ENCODE measurements at regions not wholly inside any gene's neighbourhood (a gene's known extent, or its start where the extent isn't known, plus 50 kb on each side); places are given as distances from the start of the nearest gene placed in this dataset.

DNA sequence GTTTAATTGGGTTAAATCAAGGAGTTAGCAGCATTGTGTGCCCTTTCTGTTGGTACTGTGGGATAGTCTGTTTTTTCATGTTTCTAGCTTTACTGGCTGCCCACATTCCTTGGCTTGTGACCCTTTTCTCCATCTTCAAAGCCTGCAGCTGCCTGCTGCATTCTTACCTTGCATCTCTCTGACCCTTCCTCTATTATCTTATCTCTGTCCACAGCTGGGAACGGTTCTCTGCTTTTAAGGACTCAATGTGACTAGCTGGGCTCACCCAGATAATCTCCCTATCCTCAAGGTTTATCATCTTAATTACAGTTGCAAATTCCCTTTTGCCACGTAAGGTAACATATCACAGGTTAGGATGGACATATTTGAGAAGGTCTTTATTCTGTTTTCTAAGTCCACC is 199.7 kb downstream of the KCNS3 start:
- TF ChIP-seq, protein P1, sequence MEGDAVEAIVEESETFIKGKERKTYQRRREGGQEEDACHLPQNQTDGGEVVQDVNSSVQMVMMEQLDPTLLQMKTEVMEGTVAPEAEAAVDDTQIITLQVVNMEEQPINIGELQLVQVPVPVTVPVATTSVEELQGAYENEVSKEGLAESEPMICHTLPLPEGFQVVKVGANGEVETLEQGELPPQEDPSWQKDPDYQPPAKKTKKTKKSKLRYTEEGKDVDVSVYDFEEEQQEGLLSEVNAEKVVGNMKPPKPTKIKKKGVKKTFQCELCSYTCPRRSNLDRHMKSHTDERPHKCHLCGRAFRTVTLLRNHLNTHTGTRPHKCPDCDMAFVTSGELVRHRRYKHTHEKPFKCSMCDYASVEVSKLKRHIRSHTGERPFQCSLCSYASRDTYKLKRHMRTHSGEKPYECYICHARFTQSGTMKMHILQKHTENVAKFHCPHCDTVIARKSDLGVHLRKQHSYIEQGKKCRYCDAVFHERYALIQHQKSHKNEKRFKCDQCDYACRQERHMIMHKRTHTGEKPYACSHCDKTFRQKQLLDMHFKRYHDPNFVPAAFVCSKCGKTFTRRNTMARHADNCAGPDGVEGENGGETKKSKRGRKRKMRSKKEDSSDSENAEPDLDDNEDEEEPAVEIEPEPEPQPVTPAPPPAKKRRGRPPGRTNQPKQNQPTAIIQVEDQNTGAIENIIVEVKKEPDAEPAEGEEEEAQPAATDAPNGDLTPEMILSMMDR (IDR thresholded peaks at IDR 0.05): no peak
- TF ChIP-seq, protein P2, sequence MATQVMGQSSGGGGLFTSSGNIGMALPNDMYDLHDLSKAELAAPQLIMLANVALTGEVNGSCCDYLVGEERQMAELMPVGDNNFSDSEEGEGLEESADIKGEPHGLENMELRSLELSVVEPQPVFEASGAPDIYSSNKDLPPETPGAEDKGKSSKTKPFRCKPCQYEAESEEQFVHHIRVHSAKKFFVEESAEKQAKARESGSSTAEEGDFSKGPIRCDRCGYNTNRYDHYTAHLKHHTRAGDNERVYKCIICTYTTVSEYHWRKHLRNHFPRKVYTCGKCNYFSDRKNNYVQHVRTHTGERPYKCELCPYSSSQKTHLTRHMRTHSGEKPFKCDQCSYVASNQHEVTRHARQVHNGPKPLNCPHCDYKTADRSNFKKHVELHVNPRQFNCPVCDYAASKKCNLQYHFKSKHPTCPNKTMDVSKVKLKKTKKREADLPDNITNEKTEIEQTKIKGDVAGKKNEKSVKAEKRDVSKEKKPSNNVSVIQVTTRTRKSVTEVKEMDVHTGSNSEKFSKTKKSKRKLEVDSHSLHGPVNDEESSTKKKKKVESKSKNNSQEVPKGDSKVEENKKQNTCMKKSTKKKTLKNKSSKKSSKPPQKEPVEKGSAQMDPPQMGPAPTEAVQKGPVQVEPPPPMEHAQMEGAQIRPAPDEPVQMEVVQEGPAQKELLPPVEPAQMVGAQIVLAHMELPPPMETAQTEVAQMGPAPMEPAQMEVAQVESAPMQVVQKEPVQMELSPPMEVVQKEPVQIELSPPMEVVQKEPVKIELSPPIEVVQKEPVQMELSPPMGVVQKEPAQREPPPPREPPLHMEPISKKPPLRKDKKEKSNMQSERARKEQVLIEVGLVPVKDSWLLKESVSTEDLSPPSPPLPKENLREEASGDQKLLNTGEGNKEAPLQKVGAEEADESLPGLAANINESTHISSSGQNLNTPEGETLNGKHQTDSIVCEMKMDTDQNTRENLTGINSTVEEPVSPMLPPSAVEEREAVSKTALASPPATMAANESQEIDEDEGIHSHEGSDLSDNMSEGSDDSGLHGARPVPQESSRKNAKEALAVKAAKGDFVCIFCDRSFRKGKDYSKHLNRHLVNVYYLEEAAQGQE (IDR thresholded peaks at IDR 0.05): no peak
- TF ChIP-seq NFE2L2 (conservative IDR thresholded peaks at IDR 0.05; ENCODE audit: low read length): no peak
- no peak for TF ChIP-seq MAFK (IDR thresholded peaks at IDR 0.05; ENCODE audit: partially characterized antibody)
- no peak for TF ChIP-seq RFX5 (IDR thresholded peaks at IDR 0.05)
- no peak for TF ChIP-seq EP300 (IDR thresholded peaks at IDR 0.05)
- no peak for TF ChIP-seq POLR2AphosphoS2 (conservative IDR thresholded peaks at IDR 0.05; ENCODE audit: low read length)
- no peak for TF ChIP-seq PHF8 (IDR thresholded peaks at IDR 0.05; ENCODE audit: borderline replicate concordance, low read depth)
- no peak for TF ChIP-seq RNF2 (IDR thresholded peaks at IDR 0.05; ENCODE audit: borderline replicate concordance, low read depth)
- no peak for TF ChIP-seq EHMT2 (IDR thresholded peaks at IDR 0.05; ENCODE audit: low read depth)
- no peak for TF ChIP-seq HDAC2 (IDR thresholded peaks at IDR 0.05)
